Ovary (tissue), 3 donors: ENCODE measurements at regions not wholly inside any gene's neighbourhood (a gene's known extent, or its start where the extent isn't known, plus 50 kb on each side); places are given as distances from the start of the nearest gene placed in this dataset.

ENCODE experiments used
- EP300 ChIP-seq: sonication (generic); formaldehyde crosslinking; IDR thresholded peaks from one replicate; pipeline ENCODE4 v1.6.1; 2017; ENCODE audit warnings: antibody characterized with exemption
- TF ChIP-seq, protein P1 (sequence below), 3 donors: fragments of 450-650 bp in 2 of 3; fragments of 200-600 bp in 1 of 3; IDR thresholded peaks; one replicate each; pipeline versions ENCODE4 v1.5.1 to v1.8.0; 2016 to 2022; ENCODE audit warnings: antibody characterized with exemption in 3 of 3, mild to moderate bottlenecking in 1 of 3
- donor health status: DM: no; HTN: no; CAD: no.

DNA sequence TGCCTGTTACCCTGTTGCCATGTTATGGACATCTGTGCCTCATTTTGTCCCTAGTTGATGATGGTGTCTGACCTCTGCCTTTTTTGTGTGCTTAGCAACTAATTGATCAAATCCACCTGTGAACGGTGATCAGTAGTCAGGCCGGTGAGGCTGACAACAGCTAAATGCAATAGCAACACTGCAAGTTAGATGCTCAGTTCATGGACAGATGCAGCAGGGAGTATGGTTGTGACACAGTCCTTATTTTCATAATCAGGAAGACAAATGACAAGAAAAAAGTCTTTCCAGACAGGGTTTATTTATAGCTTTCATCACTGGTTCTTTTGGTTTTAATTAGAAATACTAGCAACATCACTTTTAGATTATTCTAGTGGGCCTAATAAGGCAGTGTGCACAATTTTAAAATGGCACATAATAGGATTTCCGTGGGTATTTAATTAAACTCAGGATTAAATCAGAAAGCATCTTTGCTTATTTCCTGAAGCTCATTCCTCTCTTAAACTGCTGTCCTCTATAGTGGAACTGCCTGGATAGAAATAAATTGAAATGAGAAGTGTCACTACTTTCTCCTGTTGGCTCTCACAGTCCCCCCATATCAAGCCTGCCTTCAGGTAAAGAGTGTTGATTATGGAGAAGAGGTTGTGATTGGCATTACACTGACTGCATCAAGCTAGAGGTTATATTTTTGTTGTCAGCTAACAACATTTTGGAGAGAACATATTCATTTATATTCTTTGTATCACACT, 281.1 kb upstream of the NAV3 start:
- TF ChIP-seq, protein P1, sequence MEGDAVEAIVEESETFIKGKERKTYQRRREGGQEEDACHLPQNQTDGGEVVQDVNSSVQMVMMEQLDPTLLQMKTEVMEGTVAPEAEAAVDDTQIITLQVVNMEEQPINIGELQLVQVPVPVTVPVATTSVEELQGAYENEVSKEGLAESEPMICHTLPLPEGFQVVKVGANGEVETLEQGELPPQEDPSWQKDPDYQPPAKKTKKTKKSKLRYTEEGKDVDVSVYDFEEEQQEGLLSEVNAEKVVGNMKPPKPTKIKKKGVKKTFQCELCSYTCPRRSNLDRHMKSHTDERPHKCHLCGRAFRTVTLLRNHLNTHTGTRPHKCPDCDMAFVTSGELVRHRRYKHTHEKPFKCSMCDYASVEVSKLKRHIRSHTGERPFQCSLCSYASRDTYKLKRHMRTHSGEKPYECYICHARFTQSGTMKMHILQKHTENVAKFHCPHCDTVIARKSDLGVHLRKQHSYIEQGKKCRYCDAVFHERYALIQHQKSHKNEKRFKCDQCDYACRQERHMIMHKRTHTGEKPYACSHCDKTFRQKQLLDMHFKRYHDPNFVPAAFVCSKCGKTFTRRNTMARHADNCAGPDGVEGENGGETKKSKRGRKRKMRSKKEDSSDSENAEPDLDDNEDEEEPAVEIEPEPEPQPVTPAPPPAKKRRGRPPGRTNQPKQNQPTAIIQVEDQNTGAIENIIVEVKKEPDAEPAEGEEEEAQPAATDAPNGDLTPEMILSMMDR (IDR thresholded peaks at IDR 0.05): no peak
- TF ChIP-seq EP300: no peak
